ENCODE measurements at regions not wholly inside any gene's neighbourhood (a gene's known extent, or its start where the extent isn't known, plus 50 kb on each side); places are given as distances from the start of the nearest gene placed in this dataset.

DNA sequence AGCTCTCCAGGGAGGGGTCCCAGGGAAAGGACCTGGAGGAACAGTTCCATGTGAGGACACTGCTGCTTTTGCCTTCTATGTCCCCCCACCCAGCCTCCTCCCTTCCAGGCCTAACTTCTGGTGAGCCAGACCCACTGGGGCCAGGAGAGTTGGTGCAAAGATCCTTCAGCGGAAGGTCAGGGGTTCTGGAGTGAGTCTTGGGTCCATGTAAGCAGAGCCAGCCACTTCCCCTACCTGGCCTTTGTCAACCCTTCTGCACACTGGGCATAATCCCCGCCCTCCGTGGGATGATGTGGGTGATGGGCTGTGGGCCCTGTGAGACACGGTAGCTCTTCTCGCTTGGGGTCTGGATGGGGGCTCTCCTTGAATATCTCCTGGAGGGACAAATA lies 76.9 kb downstream of the RHOB start:
- no peak for DNase-seq

DNA sequence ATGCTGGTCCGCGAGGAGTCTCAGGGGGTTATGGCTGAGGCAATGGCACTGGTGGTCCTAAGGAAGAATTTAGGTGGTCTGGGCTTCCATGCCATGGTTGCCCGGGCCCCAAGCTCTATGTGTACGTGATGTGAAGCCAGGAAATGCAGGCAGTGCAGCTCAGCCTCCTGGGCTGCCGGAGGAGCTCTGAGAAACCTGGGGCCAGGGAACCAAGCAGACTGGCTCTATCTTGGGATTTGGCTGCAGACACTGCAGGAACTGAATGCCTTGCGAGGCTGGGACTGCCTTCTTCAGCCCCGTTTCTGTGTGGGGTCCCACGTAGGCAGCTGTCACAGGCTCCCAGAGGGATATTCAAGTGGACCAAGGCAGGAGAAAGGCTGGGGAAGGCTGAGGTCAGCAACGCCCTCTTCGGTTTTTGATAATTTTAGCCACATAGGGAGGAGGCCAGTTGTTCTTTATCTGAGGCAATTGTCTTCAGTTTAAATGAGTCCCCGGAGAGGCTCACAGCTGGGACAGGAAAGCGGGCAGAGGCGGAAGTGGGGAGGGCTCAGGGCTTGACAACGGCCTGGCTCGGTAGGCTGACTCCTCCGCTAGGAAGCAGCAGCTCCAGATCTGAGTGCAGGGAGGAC lies 77.7 kb downstream of the RHOB start:
- no peak for DNase-seq

DNA sequence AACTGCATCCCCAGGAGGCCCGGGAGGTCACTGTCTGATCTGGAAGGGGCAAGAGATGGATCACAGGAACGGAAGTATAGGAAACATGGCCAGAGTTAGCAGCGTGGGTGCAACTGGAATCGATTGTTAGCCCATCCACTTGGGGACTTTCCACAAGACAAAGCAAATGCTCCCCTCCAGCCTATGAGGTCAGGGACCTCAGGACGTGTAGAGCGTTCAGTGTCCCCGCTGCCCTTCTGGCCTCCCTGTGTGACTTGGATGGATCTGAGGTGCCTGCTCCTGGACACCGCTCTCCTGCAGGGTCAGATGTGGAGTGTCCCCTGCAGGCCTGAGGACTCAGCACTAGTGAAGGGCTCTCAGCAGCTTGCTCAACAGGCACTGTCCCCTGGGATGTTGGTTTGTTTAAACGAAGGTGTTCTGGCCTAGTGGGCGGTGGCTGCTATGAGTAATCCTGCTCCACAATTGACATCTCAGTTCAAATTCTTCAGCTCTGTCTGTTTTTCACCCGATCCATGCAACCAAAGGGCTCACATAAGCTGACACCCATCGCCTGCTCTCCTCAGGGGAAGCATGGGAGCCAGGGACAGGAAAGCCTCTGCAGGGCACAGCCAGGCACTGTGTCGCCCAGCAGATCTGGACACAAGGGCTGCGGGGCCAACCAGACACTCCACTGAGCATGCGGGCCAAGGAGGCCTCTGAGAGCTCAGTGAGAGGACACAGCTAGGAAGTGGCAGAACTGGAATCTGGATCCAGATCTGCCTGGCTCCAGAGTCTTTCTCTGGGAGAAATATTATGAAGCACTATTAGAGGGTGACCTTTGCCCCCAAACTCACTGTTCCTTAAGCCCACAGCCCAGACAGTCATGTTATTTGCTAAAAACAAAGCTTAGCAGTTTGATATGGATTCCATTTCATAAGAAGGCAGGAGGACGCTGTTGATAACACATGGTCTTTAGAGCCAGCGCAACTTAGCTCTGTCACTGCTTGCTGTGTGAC lies 78.5 kb downstream of the RHOB start:
- no peak for DNase-seq

DNA sequence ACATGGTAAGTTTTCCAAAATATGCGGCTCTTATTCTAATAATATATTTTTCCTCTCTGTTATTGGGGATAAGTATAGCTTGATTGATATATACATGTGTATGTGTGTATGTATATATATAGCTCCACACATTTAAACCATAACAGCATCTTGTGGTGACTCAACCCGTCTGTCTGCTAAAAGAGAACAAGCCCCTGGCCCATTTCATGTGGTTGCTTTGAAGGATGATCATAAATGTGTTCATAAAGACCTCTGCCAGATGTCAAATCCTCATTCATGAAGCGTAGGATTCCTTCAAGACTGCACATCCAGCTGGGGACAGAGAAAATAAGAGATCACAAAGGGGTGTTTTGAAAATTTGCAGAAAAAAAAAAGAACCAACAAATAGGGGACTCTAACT lies 79.3 kb downstream of the RHOB start:
- no peak for DNase-seq

DNA sequence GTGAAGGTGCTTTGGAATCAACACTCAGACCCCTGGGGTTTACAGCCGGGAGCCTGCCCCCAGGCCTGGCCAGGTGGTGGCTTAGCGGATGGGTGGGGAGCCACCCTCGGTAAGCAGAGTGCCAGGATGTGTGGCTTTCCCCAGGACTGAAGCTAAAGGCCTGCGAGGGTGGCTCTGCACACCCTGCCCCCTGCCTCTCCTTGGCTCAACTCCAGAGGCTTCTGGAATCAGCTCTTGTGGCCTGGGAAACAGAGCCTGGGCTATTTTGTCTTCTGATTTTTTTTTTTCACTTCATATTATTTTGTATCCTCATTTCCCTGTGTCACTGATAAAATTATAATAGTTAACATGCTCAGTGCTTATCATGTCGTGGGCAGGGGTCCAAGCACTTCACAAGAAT lies 79.8 kb downstream of the RHOB start:
- DNase-seq: no peak

DNA sequence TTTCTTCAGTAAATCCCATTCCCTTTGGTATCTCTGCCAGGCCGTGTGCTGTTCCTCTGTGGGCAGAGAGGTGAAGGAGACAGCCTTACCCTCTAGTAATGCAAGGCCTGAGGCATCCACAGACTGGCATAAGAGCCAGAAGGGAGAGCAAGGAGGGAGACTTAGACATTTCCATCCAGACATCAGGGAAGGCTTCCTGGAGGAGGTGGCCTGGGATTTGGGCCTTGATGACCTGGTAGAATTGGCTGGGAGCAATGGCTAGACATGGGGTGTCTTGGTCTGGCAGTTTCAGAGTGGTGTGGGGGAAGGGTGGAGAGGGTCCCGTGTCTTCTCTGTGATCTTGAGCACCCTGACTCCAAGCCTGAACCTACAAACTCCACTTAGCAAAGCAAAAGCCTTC lies 81.8 kb downstream of the RHOB start:
- no peak for DNase-seq

DNA sequence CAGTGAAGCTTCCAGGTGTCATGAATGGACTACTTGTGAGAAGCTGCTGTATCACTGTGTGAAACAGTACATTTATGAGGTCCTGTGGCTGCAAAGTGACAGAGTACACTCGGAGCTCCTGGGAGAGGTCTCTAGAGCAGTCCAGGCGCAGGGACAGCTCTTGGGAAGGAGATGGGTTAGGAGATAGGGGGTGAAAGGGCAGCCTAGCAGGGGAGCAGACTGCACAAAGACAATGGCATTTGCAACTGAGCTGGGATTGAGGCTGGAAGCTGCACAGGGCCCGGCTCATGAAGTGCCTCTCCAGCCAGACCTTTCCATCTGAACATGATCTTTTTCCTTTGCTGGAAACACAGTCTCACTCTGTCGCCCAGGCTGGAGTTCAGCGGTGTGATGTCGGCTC lies 83.6 kb downstream of the RHOB start:
- no peak for DNase-seq

DNA sequence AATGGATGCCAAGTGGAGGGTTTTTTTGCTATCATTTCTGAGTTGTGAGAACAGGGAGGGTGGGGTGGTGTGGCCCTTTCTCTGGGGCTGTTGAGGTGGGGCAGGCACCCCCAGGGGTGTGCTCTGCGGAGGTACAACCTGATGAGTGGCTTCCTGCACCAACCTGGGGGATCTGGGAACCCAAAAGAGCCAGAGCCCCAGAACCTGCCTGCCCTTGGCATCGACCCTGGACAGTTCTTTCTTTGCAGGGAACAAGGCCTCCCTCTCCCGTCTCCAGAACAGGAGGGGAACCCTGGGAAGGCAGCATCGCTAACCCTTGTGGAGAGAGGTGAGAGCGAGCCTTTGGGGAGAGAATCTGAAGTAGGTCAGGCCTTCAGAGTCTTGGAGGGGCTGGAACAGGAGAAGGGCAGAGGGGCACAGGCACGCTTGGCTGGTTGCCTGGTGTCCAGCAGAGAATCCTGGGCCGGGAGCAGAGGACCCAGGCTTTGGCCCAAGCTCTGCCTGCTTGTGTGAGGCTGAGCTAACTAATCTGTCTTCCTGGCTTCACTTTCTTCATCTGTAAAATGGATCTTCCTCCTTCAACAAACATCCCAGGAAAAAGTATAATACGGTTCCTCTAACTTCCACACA lies 84.9 kb downstream of the RHOB start:
- DNase-seq: no peak

DNA sequence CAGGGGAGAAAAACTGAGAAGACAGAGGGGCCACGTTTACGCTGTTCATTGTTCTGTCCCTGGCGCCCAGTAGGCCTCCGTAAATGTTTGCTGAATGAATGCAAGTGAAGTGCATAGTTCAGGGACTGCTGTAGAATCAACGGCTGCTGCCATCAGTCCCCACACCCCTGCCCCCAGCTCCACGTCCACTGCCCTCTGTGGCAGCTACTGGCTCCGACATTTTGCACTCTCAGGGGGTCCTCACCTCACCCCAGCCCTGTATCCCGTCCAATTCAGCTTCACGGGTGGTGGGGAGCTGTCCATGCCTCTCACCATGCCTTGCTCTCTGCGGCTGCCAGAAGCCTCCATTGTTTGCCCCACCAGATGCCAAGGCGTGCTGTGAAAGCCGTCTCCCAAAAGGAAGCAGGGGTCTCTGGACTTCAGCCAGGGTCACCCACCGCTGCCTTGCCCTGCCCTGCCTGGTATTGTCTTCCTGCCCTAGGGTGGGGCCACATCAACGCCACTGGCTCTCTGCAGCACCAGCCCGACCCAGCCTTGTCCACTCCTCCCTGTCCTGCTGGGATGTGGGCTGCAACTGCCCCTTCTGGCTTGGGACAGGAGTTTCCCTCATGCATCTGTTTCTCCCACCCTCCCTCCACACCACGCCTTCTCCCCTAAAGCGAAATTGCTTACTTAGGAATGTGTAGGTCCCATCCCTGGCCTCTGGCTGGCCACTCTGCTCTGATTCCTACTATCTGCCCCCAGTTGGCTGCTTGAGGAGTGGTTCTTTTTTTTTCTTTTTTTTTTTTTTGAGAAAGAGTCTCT lies 86.0 kb downstream of the RHOB start:
- peak; percentile 43 for DNase-seq

DNA sequence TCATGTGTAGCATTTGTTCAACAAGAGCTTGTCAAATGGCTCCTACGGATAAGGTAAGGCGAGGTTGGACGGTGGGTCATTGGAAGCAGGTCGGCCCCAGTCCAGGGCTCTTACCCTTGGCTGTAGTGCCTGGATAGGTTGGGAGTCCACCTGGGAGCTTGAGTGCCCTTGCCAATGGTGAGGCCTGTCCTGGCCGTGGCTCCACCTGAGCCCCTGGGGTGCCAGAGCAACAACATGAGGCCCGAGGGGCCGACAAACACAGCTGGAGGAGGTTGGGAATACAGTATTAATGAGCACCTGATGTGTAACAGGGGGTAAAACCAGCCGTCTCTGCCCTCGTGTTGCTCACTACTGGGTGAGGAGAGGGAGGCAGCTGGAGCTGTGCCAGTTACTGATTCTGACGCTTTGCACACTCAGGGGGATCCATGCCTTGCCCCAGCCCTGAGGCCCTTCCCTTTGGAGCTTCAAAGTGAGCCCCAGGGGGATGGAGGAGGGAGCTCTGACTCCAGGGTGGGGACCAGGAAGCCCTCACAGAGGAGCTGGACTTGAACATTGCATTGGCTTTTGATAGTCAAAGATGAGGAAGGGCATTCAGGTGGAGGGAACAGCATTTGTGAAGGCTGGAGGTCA lies 87.2 kb downstream of the RHOB start:
- DNase-seq: no peak

DNA sequence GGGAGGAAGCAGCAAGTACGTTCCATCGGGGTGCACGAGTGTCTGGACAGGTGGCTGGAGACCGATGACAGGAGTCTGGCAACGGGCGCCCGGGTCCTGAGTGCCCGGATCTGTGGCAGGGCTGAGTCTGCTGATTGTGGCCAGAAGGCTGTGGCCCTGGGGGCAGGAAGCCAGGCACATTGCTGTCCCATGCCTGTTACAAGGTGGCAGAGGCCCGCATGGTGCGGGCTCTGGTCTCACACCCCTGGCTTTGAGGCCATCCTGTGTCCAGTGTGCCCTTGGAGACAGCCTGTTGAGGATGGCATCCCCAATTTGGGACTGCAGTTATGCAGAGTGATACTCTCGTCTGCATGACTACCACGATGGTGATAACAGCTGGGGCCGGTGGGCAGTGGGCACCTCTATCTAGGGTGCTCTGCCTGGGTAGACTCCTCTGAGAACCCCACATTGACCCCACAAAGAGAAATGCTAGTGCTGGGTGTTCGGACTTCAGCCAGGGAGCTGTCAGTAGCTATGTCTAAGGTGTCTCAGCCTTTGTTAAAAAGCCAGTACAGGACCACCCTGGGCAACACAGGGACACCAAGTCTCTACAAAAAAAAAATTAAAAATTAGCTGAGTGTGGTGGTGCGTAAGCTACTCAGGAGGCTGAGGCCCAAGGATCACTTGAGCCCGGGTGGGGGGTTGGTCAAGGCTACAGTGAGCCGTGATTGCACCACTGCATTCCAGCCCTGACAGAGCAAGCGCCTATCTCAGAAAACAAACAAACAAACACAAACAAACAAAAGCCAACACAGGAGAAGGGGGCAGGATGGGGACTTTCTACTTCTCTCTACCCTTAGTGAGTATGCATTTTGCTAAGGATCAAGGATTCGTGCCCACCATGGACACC lies 88.3 kb downstream of the RHOB start:
- no peak for DNase-seq

DNA sequence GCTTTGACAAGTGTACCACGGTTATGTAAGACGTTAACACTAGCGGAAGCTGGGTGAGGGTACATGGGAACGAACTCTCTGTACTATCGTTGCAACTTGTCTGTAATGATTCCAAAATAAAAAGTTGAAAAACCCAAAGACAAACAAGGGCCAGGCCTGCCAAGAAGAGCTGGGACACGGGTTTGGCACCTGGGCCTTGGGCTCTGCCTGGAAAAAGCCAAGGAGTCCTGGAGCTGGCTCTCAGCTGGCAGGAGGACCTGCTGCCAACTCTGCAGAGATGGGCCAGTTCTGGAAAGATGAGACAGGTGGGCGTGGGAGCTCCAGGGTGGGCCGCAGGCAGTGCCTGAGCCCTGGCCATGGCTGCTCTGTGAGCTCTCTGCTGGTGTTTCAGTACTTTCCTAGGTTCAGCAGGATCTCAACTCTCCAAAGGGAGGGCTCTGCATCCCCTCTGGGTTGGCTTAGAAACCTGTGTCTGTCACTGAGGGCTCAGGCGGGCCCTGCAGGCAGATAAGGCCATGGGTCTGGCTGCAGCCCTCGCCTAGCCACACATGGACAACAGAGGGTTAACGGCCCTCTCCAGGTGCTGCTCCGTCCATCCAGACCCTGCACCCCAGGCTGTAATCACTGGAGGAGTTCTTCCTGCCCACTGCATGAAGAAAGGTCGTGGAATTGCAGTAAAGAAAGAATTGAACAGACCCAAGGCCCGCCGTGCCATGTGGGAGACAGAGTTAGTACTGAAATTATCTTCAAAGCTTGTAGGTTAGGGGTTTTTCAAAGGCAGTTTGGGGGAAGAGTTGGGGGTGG lies 89.9 kb downstream of the RHOB start:
- DNase-seq: no peak

DNA sequence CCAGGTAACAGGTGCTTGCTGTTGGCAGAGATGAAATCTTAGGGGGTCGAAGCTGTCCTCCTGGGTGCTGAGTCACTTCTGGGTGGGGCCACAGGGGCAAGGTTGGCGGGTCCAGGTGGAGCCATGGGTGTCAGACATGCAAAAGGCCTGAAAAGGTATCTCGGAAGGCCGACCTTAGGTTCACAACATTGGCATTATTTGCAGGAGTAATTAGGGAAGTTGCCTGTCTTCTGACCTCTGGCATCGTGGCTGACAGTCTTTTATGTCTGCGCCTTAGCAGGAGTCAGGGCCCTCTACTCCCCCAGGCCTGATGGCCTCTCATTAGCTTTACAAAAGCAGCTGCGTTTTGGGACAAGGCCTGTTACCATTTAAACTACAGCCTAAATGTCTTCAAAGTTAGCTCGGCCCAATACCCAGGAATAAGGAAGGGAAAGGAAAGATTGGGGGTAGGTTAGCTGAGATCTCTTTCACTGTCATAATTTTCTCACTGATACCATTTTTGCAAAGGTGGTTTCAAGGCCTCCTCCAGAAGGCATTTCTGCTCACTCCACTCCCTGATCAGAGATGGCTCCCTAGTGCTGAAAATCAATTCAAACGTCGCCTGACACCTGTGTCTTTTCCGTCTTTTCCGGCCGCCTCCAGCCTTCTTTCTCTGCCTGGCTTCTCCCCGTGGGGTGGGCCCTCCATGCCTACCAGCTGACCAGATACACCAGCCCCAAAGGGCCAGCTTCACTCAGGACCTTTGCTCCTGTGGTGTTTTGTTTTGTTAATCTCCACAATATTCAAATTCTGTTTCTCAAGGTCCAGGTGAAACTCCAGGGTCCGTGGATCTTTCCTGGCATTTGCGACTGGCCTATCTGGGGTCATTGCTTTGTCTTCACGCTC lies 90.8 kb downstream of the RHOB start:
- DNase-seq: peak; percentile 29

DNA sequence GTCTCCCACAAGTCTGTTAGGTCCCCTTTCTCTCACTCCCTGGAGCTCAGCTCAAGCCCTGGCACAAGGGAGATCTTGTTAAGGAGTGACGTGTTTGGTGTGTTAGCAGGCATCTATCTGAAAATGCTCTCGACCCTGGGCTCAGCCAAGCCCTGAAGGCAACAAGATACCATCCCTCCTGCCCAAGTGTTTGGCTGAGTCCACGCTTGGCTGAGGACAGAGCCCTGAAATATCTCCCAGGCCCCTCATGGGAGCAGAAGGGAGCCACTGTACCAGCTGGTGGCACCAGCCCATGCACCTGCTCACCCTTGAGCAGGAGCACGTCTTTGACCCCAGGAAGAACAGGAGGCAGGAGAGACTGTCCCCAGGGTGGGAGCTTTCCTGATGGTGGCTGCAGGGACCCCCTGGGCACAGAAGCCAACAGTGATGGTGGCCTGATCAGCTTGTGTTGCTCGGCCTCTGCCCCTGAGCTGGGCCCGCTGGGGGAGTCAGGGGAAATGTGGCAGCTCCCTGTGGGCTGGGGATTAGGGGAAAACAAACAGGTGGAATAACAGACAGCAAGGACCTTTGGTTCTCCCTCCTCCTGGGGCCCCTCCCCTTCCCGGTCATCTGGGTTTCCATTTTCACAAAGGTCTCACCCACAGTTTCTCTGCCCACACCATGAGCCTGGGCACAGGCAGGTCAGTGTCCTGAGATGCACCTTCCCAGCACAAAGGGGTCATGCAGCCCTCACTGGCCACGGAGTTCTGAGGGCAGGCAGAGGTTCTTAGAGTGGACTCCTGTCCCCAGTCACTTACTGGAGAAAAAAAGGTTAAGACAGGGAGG lies 91.6 kb downstream of the RHOB start:
- DNase-seq: peak; percentile 40

DNA sequence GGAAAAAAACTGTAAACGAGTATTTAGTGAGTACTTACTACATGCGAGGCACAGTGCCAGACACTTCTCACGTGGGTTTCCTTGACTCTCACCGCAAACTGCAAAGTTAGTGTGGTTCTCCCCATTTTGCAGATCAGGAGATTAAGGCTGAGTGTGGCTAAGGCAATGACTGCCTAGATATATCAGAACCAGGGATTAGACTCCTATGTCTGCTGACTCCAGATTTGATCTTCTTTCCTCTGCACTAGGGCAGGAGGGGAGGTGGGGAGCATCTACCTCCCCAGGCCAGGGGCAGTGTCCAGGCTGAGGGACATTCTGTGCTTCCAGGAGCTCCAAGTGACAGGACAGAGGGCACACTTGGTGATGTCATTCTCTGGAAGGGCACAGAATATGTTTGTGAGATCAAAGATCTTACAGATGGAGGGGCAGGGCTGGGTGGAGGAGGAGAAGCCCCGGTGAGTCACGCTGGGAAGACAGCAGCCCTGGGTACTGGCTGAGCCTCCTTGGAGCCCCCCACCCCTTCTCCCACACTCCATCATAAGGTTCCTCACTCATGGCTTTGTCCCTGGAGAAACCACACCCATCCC lies 92.4 kb downstream of the RHOB start:
- no peak for DNase-seq

DNA sequence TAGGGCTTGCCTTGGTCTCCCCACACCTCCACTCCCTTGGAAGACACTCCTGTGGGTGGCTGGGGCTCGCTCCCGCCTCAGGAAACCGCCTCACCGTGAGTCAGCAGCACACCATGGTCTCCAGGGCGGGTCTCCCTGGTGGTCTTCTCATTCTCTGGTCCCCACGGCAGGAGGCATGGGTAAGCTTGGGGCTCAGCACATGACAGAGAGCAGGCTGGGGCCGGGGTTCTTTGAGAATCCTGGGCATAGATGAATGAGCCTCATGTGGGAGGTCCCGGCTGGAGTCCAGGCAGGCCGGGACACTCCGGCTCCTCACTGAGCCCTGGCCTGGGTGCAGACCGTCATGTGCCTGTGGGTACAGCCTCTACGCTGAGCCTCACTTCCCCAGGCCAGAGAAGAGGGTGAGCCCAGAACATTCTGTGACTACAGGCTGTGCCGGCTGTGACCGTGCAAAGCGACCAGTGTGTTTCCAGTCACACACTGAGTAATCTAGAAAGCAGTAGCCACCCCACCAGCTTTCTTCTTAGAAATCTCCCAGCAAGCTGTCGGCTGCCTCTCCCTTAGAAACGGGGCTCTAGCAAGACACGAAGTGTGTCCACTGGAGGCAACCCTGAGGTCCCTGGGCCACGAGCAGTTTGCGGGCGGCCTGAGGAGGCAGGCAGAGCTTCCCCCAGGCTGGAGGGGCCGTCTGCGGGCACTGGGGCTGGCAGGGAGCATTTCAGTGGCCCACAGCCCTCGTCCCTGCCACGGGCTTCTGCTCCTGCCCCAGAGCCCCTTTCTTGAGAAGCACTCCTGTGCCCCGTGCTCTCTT lies 93.1 kb downstream of the RHOB start:
- DNase-seq: peak; percentile 31
